HCT116 (cell line): ENCODE measurements at regions not wholly inside any gene's neighbourhood (a gene's known extent, or its start where the extent isn't known, plus 50 kb on each side); places are given as distances from the start of the nearest gene placed in this dataset.

Source experiments
- CEBPB ChIP-seq: IDR thresholded peaks from 2 replicates; pipeline ENCODE4 v1.6.1; 2012; ENCODE audit warnings: low read depth
- EGR1 ChIP-seq: IDR thresholded peaks from 2 replicates; pipeline ENCODE4 v1.6.1; 2012; ENCODE audit warnings: low read depth
- EZH2phosphoT487 ChIP-seq: fragments of 200-600 bp; IDR thresholded peaks from 2 replicates; pipeline ENCODE4 v1.6.1; 2018; ENCODE audit warnings: antibody characterized with exemption, borderline replicate concordance
- POLR2A ChIP-seq: IDR thresholded peaks from 2 replicates; pipeline ENCODE4 v1.7.0; 2011; ENCODE audit warnings: borderline replicate concordance; ENCODE audit not compliant: insufficient read depth, insufficient read length; ENCODE audit errors: extremely low read depth
- POLR2AphosphoS5 ChIP-seq: IDR thresholded peaks from 2 replicates; pipeline ENCODE4 v1.6.1; 2011; ENCODE audit warnings: mild to moderate bottlenecking, low read depth, low read length, moderate library complexity
- RAD21 ChIP-seq: IDR thresholded peaks from 2 replicates; pipeline ENCODE4 v1.6.1; 2012; ENCODE audit warnings: low read depth, mild to moderate bottlenecking
- SIN3A ChIP-seq: IDR thresholded peaks from 2 replicates; pipeline ENCODE4 v1.6.1; 2012; ENCODE audit warnings: low read depth
- YY1 ChIP-seq: IDR thresholded peaks from 2 replicates; pipeline ENCODE4 v1.6.1; 2011; ENCODE audit warnings: low read length, low read depth, moderate library complexity, mild to moderate bottlenecking; ENCODE audit not compliant: insufficient replicate concordance; ENCODE audit errors: extremely low read depth
- ZFX ChIP-seq: fragments of 450-650 bp; IDR thresholded peaks from 2 replicates; pipeline ENCODE4 v1.6.1; 2017
- ZNF274 ChIP-seq: fragments of 200-500 bp; sonication (Bioruptor generic); IDR thresholded peaks from 2 replicates; pipeline ENCODE4 v1.6.1; 2014; ENCODE audit warnings: mild to moderate bottlenecking, low read depth, low read length, inconsistent platforms
- TF ChIP-seq, protein P1 (sequence below): IDR thresholded peaks from 2 replicates; pipeline ENCODE4 v1.6.1; 2012
- TF ChIP-seq, protein P2 (sequence below), 3 experiments: fragments of 200-600 bp in 1 of 3; sonication (generic) in 1 of 3; IDR thresholded peaks in 2 of 3; conservative IDR thresholded peaks in 1 of 3; 2 replicates each; pipeline ENCODE4 v1.5.1; 2012 to 2017; ENCODE audit warnings: low read depth in 2 of 3, low read length in 2 of 3, antibody characterized with exemption in 1 of 3, borderline replicate concordance in 1 of 3, control low read depth in 1 of 3, mild to moderate bottlenecking in 1 of 3, mixed read lengths in 1 of 3, mixed run types in 1 of 3, moderate library complexity in 1 of 3; ENCODE audit not compliant: insufficient read depth in 1 of 3
- TF ChIP-seq, protein P3 (sequence below): IDR thresholded peaks from 2 replicates; pipeline ENCODE4 v1.6.1; 2012; ENCODE audit warnings: low read depth

DNA sequence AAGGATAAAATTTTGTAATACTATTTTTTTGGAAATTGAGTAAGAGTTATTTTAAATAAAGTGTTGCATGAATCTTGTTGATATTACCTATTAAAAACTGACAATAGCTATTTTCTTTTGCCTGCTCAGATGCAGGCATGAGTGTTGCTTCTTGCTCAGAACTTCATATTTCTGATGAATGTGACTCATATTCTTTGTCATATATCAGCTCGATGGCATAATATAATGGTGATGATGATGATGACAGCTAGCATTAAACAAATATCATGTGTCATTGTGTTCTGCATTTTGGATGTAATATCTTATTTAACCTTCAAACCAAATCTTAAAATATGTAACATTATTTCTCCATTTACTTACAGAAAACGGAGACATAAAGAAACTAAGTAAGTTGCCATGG is 605.5 kb upstream of the FOXG1 start:
- TF ChIP-seq, protein P1, sequence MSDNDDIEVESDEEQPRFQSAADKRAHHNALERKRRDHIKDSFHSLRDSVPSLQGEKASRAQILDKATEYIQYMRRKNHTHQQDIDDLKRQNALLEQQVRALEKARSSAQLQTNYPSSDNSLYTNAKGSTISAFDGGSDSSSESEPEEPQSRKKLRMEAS, result no peak
- no peak for TF ChIP-seq ZFX
- no peak for TF ChIP-seq POLR2AphosphoS5
- TF ChIP-seq, protein P2, sequence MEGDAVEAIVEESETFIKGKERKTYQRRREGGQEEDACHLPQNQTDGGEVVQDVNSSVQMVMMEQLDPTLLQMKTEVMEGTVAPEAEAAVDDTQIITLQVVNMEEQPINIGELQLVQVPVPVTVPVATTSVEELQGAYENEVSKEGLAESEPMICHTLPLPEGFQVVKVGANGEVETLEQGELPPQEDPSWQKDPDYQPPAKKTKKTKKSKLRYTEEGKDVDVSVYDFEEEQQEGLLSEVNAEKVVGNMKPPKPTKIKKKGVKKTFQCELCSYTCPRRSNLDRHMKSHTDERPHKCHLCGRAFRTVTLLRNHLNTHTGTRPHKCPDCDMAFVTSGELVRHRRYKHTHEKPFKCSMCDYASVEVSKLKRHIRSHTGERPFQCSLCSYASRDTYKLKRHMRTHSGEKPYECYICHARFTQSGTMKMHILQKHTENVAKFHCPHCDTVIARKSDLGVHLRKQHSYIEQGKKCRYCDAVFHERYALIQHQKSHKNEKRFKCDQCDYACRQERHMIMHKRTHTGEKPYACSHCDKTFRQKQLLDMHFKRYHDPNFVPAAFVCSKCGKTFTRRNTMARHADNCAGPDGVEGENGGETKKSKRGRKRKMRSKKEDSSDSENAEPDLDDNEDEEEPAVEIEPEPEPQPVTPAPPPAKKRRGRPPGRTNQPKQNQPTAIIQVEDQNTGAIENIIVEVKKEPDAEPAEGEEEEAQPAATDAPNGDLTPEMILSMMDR (IDR thresholded peaks at IDR 0.05 in 2 of 3, conservative IDR thresholded peaks at IDR 0.05 in 1 of 3; ENCODE audit: borderline replicate concordance in 1 of 3, insufficient read depth in 1 of 3, low read depth in 2 of 3, low read length in 2 of 3), result no peak
- TF ChIP-seq EGR1, result no peak
- no peak for TF ChIP-seq ZNF274
- TF ChIP-seq POLR2A, result no peak
- TF ChIP-seq YY1, result no peak
- TF ChIP-seq SIN3A, result no peak
- TF ChIP-seq, protein P3, sequence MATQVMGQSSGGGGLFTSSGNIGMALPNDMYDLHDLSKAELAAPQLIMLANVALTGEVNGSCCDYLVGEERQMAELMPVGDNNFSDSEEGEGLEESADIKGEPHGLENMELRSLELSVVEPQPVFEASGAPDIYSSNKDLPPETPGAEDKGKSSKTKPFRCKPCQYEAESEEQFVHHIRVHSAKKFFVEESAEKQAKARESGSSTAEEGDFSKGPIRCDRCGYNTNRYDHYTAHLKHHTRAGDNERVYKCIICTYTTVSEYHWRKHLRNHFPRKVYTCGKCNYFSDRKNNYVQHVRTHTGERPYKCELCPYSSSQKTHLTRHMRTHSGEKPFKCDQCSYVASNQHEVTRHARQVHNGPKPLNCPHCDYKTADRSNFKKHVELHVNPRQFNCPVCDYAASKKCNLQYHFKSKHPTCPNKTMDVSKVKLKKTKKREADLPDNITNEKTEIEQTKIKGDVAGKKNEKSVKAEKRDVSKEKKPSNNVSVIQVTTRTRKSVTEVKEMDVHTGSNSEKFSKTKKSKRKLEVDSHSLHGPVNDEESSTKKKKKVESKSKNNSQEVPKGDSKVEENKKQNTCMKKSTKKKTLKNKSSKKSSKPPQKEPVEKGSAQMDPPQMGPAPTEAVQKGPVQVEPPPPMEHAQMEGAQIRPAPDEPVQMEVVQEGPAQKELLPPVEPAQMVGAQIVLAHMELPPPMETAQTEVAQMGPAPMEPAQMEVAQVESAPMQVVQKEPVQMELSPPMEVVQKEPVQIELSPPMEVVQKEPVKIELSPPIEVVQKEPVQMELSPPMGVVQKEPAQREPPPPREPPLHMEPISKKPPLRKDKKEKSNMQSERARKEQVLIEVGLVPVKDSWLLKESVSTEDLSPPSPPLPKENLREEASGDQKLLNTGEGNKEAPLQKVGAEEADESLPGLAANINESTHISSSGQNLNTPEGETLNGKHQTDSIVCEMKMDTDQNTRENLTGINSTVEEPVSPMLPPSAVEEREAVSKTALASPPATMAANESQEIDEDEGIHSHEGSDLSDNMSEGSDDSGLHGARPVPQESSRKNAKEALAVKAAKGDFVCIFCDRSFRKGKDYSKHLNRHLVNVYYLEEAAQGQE, result no peak
- TF ChIP-seq RAD21, result no peak
- TF ChIP-seq CEBPB, result no peak
- no peak for TF ChIP-seq EZH2phosphoT487
